ENCODE measurements at regions not wholly inside any gene's neighbourhood (a gene's known extent, or its start where the extent isn't known, plus 50 kb on each side); places are given as distances from the start of the nearest gene placed in this dataset.

GRCh38 chr4:24372881-24373280 is 211.5 kb downstream of the DHX15 start:
- H3K9me3 Mint-ChIP-seq (ENCODE audit: low read depth) = no peaks in the 10 kb centered on the region
- H3K4me3 Mint-ChIP-seq (ENCODE audit: unreplicated experiment) = no peak overlapping the region
- H3K27me3 Mint-ChIP-seq (ENCODE audit: low read depth) = no peaks in the 10 kb centered on the region
- peaks cover 2% of the 10 kb centered on the region for H3K36me3 Mint-ChIP-seq (ENCODE audit: low read depth)
- peaks cover 16% of the 10 kb centered on the region for H3K4me1 Mint-ChIP-seq (ENCODE audit: low read depth)
- TF ChIP-seq CTCF (IDR thresholded peaks at IDR 0.05) = no peak
- H3K27ac Mint-ChIP-seq (ENCODE audit: unreplicated experiment) = no peak overlapping the region
- no peak for DNase-seq (ENCODE audit: low spot score)

- Mint-ChIP-seq H3K36me3 (ENCODE audit: low read depth) (peaks cover 2% of the 10 kb centered on the region), H3K4me3 (ENCODE audit: unreplicated experiment) (no peak overlapping the region), H3K4me1 (ENCODE audit: low read depth) (peaks cover 16% of the 10 kb centered on the region), H3K9me3 (ENCODE audit: low read depth) (no peaks in the 10 kb centered on the region), H3K27me3 (ENCODE audit: low read depth) (no peaks in the 10 kb centered on the region), H3K27ac (ENCODE audit: unreplicated experiment) (no peak overlapping the region)
- TF ChIP-seq CTCF (IDR thresholded peaks at IDR 0.05) = no peak
- no peak for DNase-seq (ENCODE audit: low spot score)
Observed at GRCh38 chr4:24372341-24372740, 212.0 kb downstream of the DHX15 start.

- no peak for DNase-seq (ENCODE audit: low spot score)
- H3K9me3 Mint-ChIP-seq (ENCODE audit: low read depth) = no peaks in the 10 kb centered on the region
- H3K27me3 Mint-ChIP-seq (ENCODE audit: low read depth) = peaks cover 2% of the 10 kb centered on the region
- peaks cover under 1% of the 10 kb centered on the region for H3K36me3 Mint-ChIP-seq (ENCODE audit: low read depth)
- no peak overlapping the region for H3K4me3 Mint-ChIP-seq (ENCODE audit: unreplicated experiment)
- peaks cover 16% of the 10 kb centered on the region for H3K4me1 Mint-ChIP-seq (ENCODE audit: low read depth)
- no peak for TF ChIP-seq CTCF (IDR thresholded peaks at IDR 0.05)
- no peak overlapping the region for H3K27ac Mint-ChIP-seq (ENCODE audit: unreplicated experiment)
Observed at GRCh38 chr4:24370421-24370820, 213.9 kb downstream of the DHX15 start.

GRCh38 chr4:24369507-24370029 is 214.8 kb downstream of the DHX15 start:
- no peaks in the 10 kb centered on the region for H3K36me3 Mint-ChIP-seq (ENCODE audit: low read depth)
- H3K27ac Mint-ChIP-seq (ENCODE audit: unreplicated experiment) = no peak overlapping the region
- DNase-seq (ENCODE audit: low spot score) = no peak
- no peaks in the 10 kb centered on the region for H3K9me3 Mint-ChIP-seq (ENCODE audit: low read depth)
- H3K27me3 Mint-ChIP-seq (ENCODE audit: low read depth) = peaks cover 2% of the 10 kb centered on the region
- TF ChIP-seq CTCF (IDR thresholded peaks at IDR 0.05) = no peak
- no peak overlapping the region for H3K4me3 Mint-ChIP-seq (ENCODE audit: unreplicated experiment)
- H3K4me1 Mint-ChIP-seq (ENCODE audit: low read depth) = peaks cover 16% of the 10 kb centered on the region

- H3K27me3 Mint-ChIP-seq (ENCODE audit: low read depth) = peaks cover 2% of the 10 kb centered on the region
- no peaks in the 10 kb centered on the region for H3K9me3 Mint-ChIP-seq (ENCODE audit: low read depth)
- H3K4me3 Mint-ChIP-seq (ENCODE audit: unreplicated experiment) = no peak overlapping the region
- TF ChIP-seq CTCF (IDR thresholded peaks at IDR 0.05) = no peak
- no peak for DNase-seq (ENCODE audit: low spot score)
- H3K27ac Mint-ChIP-seq (ENCODE audit: unreplicated experiment) = no peak overlapping the region
- peaks cover 10% of the 10 kb centered on the region for H3K4me1 Mint-ChIP-seq (ENCODE audit: low read depth)
- no peaks in the 10 kb centered on the region for H3K36me3 Mint-ChIP-seq (ENCODE audit: low read depth)
Observed at GRCh38 chr4:24368801-24369200, 215.6 kb downstream of the DHX15 start.

All from chondrocyte (in vitro differentiated cells).